Tibial nerve (tissue), 4 donors: ENCODE measurements at regions not wholly inside any gene's neighbourhood (a gene's known extent, or its start where the extent isn't known, plus 50 kb on each side); places are given as distances from the start of the nearest gene placed in this dataset.

Experiments used
- DNase-seq, 2 donors: peaks; one replicate each; pipeline ENCODE4 v3.0.0-alpha.2; 2019; ENCODE audit warnings: low spot score in 2 of 2
- H3K27ac ChIP-seq, 4 donors: fragments of 200-600 bp; sonication (generic) in 3 of 4; one replicate each; pipeline ENCODE4 v1.5.1; 2017 to 2019; ENCODE audit warnings: mild to moderate bottlenecking in 1 of 4
- H3K27me3 ChIP-seq, 2 donors: fragments of 200-600 bp; sonication (generic) in 1 of 2; one replicate each; pipeline versions ENCODE4 v1.5.1 to v1.6.0; 2017 to 2019
- H3K36me3 ChIP-seq, 3 donors: fragments of 200-600 bp; sonication (generic); one replicate each; pipeline ENCODE4 v1.5.1; 2018 to 2019
- H3K4me1 ChIP-seq, 4 donors: fragments of 200-600 bp; sonication (generic) in 3 of 4; one replicate each; pipeline ENCODE4 v1.5.1; 2017 to 2019
- H3K4me3 ChIP-seq, 4 donors: fragments of 200-600 bp; sonication (generic) in 3 of 4; one replicate each; pipeline ENCODE4 v1.5.1; 2017 to 2019; ENCODE audit warnings: mild to moderate bottlenecking in 1 of 4, moderate library complexity in 1 of 4
- H3K9me3 ChIP-seq, 4 donors: fragments of 200-600 bp; sonication (generic) in 3 of 4; one replicate each; pipeline ENCODE4 v1.5.1; 2017 to 2019
- EP300 ChIP-seq, 2 donors: sonication (generic); formaldehyde crosslinking; IDR thresholded peaks; one replicate each; pipeline ENCODE4 v1.6.1; 2017; ENCODE audit warnings: antibody characterized with exemption in 2 of 2, mild to moderate bottlenecking in 1 of 2
- POLR2A ChIP-seq, 2 donors: fragments of 450-650 bp; IDR thresholded peaks; one replicate each; pipeline ENCODE4 v1.6.1; 2017; ENCODE audit warnings: antibody characterized with exemption in 2 of 2, mild to moderate bottlenecking in 2 of 2, moderate library complexity in 2 of 2
- WGBS, 2 donors: methylation state at CpG; one replicate each; pipeline ENCODE4 v1.1.5; 2018; 5-methylcytosine and 5-hydroxymethylcytosine counted together
- TF ChIP-seq, protein P1 (sequence below), 5 experiments: fragments of 200-600 bp in 3 of 5; fragments of 450-650 bp in 2 of 5; sonication (generic) in 3 of 5; IDR thresholded peaks; one replicate each; pipeline ENCODE4 v1.5.1; 2016 to 2019; ENCODE audit warnings: antibody characterized with exemption in 5 of 5, mild to moderate bottlenecking in 3 of 5, moderate library complexity in 2 of 5

DNA sequence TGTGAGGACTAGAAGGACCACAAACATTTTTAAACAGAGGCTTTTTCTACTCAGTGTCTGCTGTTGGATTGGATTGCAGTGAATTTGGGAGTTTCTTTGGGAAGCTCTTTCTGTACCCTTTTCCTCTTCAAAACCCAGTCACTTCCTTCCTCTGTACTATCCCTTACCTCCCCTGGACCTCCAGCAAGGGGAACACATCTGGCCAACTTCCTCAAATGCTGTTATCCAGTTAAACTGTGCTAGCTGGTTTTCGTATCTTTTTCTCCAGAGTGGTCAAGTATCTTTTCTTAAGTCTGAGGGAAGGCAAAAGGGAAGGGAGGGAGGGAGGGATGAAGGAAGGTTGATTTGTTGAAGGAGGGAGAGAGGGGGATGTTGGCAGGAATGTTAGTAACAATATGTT is 99.2 kb upstream of the TNR start:
- DNase-seq = no peak
- no peaks in the 10 kb centered on the region for H3K4me1 ChIP-seq
- no peaks in the 10 kb centered on the region for H3K27me3 ChIP-seq
- no peak overlapping the region for H3K27ac ChIP-seq
- no peak for TF ChIP-seq POLR2A (IDR thresholded peaks at IDR 0.05)
- TF ChIP-seq, protein P1, sequence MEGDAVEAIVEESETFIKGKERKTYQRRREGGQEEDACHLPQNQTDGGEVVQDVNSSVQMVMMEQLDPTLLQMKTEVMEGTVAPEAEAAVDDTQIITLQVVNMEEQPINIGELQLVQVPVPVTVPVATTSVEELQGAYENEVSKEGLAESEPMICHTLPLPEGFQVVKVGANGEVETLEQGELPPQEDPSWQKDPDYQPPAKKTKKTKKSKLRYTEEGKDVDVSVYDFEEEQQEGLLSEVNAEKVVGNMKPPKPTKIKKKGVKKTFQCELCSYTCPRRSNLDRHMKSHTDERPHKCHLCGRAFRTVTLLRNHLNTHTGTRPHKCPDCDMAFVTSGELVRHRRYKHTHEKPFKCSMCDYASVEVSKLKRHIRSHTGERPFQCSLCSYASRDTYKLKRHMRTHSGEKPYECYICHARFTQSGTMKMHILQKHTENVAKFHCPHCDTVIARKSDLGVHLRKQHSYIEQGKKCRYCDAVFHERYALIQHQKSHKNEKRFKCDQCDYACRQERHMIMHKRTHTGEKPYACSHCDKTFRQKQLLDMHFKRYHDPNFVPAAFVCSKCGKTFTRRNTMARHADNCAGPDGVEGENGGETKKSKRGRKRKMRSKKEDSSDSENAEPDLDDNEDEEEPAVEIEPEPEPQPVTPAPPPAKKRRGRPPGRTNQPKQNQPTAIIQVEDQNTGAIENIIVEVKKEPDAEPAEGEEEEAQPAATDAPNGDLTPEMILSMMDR (IDR thresholded peaks at IDR 0.05) = no peak
- TF ChIP-seq EP300 (IDR thresholded peaks at IDR 0.05) = no peak
- WGBS, 2 donors = 46 to 67% methylated on average over 1 of the region's 1 CpG
- H3K9me3 ChIP-seq = no peaks in the 10 kb centered on the region
- H3K36me3 ChIP-seq = no peaks in the 10 kb centered on the region
- no peak overlapping the region for H3K4me3 ChIP-seq

DNA sequence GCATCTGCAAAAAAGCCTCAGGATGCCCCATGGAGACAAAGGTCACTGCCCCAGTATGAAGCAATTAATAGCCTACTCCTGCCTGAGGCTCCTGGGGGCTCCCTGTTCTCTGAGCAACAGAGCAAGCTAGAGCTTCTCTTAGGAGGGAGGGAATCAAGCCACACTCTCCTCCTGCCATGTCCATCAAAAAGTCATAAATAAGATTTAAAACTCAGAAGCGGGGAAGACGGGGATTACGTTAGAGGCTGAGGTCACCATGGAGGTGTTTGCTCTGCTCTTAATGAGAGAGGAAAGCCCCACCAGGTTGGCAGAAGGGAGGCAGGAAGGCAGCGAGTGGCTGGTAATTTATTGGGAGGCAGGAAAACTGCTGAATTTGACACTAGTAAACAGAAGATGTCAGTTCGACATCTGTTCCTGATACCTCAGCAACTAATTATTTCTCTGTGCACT is 98.4 kb upstream of the TNR start:
- no peak for DNase-seq
- 49 to 50% methylated on average over 5 of the region's 5 CpGs for WGBS, 2 donors
- H3K4me3 ChIP-seq = no peak overlapping the region
- TF ChIP-seq POLR2A (IDR thresholded peaks at IDR 0.05) = no peak
- TF ChIP-seq, protein P1 (IDR thresholded peaks at IDR 0.05) = no peak
- TF ChIP-seq EP300 (IDR thresholded peaks at IDR 0.05) = no peak
- no peaks in the 10 kb centered on the region for H3K4me1 ChIP-seq
- no peaks in the 10 kb centered on the region for H3K27me3 ChIP-seq
- H3K9me3 ChIP-seq = no peaks in the 10 kb centered on the region
- no peak overlapping the region for H3K27ac ChIP-seq
- H3K36me3 ChIP-seq = no peaks in the 10 kb centered on the region

DNA sequence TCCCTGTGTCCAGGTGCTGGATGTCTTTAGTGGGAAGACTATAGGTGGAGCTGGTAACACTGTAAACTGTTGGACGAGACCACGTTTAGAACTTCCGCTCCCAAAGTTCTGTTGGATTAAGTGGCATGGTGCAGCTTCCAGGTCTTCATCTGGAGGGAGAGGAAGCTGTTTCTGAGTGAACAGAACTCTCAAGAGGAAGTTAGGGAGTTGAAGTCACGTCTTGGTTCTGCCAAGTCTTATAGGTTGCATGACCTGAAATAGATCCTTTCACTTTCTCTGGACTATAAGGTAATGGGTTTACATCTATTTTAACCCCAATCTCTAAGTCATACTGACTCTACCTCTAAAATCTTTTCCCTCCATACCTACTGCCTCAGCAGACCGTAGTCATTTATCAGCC is 97.4 kb upstream of the TNR start:
- no peaks in the 10 kb centered on the region for H3K4me1 ChIP-seq
- no peak for DNase-seq
- TF ChIP-seq POLR2A (IDR thresholded peaks at IDR 0.05) = no peak
- TF ChIP-seq EP300 (IDR thresholded peaks at IDR 0.05) = no peak
- TF ChIP-seq, protein P1 (IDR thresholded peaks at IDR 0.05) = no peak
- no peaks in the 10 kb centered on the region for H3K9me3 ChIP-seq
- 71 to 81% methylated on average over 5 of the region's 5 CpGs for WGBS, 2 donors
- no peaks in the 10 kb centered on the region for H3K36me3 ChIP-seq
- no peak overlapping the region for H3K27ac ChIP-seq
- no peak overlapping the region for H3K4me3 ChIP-seq
- H3K27me3 ChIP-seq = no peaks in the 10 kb centered on the region

DNA sequence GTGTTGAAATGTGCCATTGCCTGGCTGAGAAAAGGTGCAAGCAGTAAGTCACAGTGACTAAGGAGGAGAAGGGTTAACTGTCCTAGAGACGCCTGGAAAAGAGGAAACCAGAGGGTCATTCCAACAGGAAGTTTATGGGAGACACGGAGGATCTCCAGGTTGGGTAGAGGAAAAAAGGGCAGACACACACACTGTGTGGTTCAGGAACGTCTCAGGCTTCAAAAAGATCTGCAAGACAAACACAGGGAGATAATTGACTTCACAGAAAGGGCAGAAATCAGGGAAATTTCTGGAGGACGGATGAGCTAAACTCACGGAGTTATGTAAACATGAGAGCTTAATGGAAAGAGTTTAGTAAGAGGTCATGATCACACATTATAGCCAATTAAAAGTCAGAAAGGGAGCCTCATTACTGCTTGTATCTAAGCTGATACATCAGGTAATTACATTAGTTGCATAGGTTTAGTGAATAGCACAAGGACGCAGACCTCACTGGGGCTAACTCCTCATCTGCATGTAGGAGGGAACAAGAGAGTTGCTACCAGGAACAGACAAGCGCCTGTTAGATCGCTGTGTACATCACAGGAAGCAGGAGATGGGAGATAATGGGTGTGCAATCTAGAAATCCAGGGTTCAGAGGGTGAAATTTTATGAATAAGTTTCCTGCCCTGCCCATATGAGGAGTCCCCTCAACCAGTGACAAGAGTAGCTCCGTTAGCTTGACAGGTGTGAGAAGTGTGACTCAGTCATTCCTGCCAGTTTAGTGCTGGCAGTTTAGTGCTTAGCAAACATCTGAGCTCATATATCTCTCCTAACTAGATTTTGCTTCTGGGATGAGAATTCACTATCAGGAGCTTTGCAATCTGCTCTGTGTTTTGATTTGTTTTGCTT is 96.6 kb upstream of the TNR start:
- TF ChIP-seq EP300 (IDR thresholded peaks at IDR 0.05) (no peak), POLR2A (IDR thresholded peaks at IDR 0.05) (no peak)
- TF ChIP-seq, protein P1 (IDR thresholded peaks at IDR 0.05) = no peak
- Histone ChIP-seq H3K27ac (no peak overlapping the region), H3K4me1 (no peaks in the 10 kb centered on the region), H3K36me3 (no peaks in the 10 kb centered on the region), H3K27me3 (no peaks in the 10 kb centered on the region), H3K9me3 (no peaks in the 10 kb centered on the region), H3K4me3 (no peak overlapping the region)
- no peak for DNase-seq
- WGBS, 2 donors = 21 to 28% methylated on average over 9 of the region's 9 CpGs

DNA sequence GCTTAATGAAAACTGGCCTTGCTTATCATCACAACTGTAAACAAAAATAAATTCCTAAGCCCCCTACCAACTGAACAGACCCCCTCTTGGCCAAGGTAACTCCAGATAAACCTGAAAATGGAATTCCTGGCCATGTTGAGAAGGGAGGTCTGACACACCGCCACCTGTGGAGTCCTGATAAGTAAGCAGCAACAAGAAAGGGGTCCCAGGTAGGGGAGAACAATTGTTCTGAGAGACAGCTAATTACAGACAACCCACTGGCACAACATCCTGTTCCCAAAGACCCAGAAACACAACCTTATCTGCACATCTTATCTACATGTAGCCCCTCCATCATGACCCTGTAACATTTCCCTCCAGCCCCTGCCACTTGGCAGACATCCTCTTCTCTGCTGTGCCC is 91.2 kb upstream of the TNR start:
- Histone ChIP-seq H3K27me3 (no peaks in the 10 kb centered on the region), H3K4me3 (no peak overlapping the region), H3K4me1 (no peaks in the 10 kb centered on the region), H3K9me3 (no peaks in the 10 kb centered on the region), H3K27ac (no peak overlapping the region), H3K36me3 (no peaks in the 10 kb centered on the region)
- WGBS, 2 donors = 69 to 89% methylated on average over 1 of the region's 1 CpG
- no peak for DNase-seq
- TF ChIP-seq POLR2A (IDR thresholded peaks at IDR 0.05) = no peak
